ENCODE measurements at regions not wholly inside any gene's neighbourhood (a gene's known extent, or its start where the extent isn't known, plus 50 kb on each side); places are given as distances from the start of the nearest gene placed in this dataset.
"Not testable (repeated sequence)": the region's sequence is repeated elsewhere in the genome, so short reads cannot be mapped to it uniquely, and the experiment has no call there.

DNA sequence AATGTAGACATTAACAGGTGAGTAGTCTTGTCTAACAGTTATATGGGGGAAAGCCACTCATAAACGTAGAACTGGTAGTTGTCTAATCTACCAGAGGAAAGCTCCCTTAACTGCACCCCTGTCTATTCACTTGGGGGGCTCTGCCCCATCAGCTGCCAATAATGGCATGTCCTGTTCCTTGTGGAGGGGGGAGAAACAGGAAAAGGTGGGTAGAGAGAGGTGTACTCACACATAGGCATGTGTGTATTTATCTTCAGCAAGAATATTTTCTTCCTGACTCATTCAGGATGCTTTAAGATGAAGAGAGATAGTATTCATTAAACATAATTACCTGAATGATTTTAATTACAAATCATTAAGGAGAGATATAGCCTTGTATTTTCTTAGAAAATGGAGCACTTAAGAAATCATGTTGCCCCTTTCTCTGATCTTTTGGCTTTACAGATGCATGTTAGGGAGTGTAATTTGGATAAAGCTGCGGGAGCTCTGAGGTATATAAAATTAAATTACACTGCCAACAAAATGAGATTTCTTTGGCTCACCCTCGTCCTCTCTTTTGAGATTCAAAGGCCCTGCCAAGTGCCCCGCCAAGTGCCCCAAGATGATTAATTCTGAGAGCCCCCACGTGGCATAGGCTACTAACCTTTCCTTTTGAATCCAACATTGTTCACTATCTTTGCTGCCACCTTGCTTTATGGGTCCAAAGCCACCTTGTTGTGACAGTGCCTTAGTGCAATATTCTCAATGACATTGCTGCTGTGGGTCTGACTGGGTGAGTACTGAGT is 286.3 kb upstream of the LYPLAL1 start:
- no peak for DNase-seq

GRCh38 chr1:218890451-218890850 is 283.2 kb upstream of the LYPLAL1 start:
- no peak for DNase-seq

- DNase-seq = no peak
Measured at GRCh38 chr1:218891577-218891976, 282.1 kb upstream of the LYPLAL1 start.

DNA sequence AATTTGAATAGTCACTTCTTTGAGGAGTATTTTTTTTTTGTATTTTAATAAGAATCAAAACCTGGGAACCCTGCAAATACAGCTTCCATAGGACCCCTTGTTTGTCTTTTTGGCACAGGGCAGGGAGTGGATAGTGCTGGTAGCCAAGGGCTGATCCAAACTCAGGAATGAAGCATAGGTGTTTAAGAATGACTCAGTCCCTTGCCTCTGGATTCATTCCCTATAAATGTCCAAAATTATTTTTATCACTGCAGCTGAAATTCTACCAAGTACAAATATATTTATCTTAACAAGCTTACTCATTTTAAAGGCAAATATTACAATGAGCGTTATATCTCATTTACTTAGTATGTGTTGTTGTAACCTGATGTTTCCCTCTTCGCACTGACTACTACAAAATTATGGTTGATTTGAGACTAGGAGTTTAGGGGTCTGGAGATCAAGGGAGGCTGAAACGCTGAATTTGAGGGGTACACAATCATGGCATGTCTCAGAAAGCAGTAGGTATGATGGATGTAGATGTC is 278.6 kb upstream of the LYPLAL1 start:
- DNase-seq = no peak

DNA sequence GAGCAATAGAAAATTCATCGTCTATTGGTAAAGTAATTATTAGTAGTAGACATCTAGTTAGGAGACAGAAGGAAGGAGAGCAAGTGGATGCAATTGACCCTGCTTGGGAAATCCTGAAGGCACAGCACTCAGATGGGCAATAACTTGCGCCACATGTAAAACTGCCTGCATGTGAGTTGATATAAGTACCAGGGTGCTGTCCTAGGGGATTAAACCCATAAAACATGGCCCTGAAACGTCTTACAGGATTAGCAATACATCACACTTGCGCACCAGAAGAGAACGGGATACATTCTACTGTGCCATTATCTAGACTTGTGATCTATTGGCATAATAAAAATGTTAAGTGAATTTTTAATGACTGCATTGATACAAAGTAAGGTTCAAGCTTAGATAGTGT is 277.5 kb upstream of the LYPLAL1 start:
- no peak for DNase-seq

DNA sequence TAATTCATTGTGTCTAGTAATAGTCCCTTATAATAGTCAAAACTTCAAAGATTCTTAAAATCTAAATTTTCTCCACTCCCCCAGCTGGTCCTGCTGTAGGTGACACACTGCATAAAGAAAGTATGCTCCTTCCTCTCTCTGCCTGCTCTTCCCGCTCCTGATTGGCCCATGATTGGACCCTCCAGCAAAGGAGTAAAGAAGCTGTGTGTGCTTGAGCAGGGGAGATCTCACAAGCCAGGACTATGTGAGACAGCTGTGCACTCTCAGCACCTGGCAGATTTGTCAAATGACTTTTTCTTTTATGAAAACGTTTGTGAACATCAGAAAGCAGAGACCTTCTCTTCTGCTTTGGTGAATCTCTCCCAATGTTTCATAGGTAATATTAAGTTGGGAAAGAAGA is 274.8 kb upstream of the LYPLAL1 start:
- DNase-seq = no peak

- DNase-seq = no peak
Measured at GRCh38 chr1:218900615-218901014, 273.1 kb upstream of the LYPLAL1 start.

GRCh38 chr1:218904416-218904815 is 269.3 kb upstream of the LYPLAL1 start:
- no peak for DNase-seq

DNA sequence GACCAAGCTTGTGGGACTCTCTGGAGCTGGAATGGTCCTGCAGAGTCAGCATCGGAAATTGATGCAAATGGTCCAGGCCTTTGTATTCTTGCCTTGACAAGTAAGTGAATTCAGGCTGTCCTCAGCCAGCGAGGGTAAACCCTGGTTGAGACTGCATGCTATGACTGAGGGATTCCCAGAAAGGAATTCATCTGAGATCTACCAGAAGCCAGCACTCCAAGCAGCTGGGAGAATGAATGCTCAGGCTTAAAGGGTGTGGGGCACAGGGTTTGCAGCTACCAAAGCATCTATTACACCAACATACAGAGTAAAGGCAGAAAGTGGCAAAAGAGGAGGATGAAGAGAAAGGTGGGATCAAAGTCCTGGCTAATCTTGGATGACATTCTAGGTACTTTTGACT is 257.0 kb upstream of the LYPLAL1 start:
- DNase-seq = no peak

DNA sequence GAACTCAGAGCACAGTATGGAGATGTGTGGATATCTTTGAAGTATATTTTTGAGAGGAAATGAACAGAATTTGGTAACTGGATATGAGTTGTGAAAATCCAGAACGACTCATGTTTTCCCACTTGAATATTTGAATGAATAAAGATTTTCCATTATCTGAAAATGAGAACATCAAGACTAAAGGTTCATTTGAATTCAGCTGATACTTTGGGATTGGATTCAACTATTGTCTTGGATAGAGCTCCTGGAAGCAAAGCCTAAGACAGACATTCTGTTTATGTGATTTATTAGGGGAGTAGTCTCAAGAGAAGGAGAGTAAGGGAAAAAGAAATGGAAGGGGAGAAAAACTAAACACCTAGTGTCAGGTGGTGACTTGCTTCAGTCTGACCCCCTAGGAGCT is 256.0 kb upstream of the LYPLAL1 start:
- no peak for DNase-seq

- no peak for DNase-seq
Measured at GRCh38 chr1:218925777-218926176, 247.9 kb upstream of the LYPLAL1 start.

GRCh38 chr1:218926631-218927030 is 247.0 kb upstream of the LYPLAL1 start:
- DNase-seq = no peak

GRCh38 chr1:218930000-218930399 is 243.7 kb upstream of the LYPLAL1 start:
- no peak for DNase-seq

DNA sequence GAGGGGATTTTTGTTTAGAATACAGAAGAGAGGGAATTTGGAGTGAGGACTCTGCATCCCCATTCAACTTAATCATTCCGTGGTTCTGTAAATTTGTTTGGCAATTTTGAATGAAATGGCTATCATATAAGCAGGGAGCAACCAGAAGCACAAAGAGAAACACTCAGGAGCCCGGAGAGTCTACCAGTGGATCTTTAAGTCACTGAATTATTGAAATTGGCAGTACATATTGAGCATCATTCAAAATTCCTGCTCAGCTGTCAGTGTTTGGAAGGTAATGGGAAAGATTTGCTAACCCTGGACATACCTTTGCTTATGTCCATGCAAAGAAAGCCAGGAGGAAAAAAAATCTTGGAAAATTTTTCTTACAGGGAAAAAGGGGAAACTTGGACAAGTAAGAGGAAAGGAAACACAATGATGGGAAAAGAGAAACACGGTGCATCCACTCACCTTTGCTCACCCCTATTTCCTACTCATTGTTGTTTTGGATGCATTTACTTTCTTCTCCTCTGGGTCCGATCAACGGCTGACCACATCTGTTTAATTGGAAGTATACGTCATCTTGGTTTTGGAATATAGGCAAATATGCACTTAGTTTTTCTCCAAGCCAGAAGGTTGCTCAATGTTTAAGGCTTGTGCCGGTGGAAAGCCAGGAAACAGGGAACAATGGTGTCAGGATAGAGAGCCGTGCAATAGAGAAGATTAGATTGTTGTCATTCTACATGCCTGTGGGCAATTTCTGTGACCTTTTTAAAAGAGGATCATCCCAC is 243.0 kb upstream of the LYPLAL1 start:
- no peak for DNase-seq

DNA sequence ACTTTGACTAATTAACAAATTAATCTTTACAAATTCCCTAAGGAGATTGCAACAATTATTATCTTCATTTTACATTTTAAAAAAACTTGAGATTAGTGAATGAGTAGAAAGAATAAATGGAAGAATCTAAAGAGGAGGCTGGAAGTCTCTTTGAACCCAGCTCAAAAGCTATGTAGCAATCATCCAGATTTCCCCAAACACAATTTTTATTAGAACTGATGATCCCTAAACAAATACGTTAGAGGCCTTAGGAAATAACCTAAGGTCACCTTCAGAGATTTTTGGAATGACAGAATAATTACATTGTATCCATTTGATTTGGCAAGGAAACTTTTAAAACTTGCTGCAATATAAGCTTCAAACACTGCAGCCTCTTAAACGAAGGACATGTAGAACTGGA is 242.4 kb upstream of the LYPLAL1 start:
- DNase-seq = no peak

GRCh38 chr1:218933513-218933912 is 240.2 kb upstream of the LYPLAL1 start:
- no peak for DNase-seq

DNA sequence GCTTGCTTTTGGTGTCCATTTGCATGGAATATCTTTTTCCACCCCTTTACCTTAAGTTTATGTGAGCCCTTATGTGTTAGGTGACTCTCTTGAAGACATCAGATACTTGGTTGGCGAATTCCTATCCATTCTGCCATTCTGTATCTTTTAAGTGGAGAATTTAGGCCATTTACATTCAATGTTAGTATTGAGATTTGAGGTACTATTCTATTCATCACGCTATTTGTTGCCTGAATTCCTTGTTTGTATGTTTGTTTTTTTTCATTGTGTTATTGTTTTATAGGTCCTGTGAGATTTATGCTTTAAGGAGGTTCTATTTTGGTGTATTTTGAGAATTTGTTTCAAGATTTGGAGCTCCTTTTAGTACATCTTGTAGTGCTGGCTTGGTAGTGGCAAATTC is 238.3 kb upstream of the LYPLAL1 start:
- not testable (repeated sequence) for DNase-seq

DNA sequence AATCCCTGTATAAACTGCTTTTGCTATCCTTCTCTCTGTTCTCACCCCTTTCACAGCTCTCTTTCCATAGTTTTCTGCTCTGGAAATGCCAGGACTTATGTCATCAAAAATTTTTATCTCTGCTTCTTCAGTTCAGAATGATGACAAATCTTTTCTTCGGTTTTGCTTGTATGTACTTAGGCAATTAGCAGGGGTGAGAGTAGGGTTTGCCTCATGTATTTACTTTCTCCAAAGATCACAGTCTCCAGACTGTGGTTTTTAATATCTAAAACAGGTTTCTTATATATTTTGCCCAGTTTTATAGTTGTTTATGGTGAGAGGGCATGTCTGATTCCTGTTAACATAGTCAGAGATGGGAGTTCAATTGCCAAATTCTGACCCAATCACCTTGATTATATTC is 235.4 kb upstream of the LYPLAL1 start:
- no peak for DNase-seq

GRCh38 chr1:218939095-218939494 is 234.6 kb upstream of the LYPLAL1 start:
- no peak for DNase-seq

GRCh38 chr1:218942431-218942830 is 231.2 kb upstream of the LYPLAL1 start:
- DNase-seq = no peak

DNA sequence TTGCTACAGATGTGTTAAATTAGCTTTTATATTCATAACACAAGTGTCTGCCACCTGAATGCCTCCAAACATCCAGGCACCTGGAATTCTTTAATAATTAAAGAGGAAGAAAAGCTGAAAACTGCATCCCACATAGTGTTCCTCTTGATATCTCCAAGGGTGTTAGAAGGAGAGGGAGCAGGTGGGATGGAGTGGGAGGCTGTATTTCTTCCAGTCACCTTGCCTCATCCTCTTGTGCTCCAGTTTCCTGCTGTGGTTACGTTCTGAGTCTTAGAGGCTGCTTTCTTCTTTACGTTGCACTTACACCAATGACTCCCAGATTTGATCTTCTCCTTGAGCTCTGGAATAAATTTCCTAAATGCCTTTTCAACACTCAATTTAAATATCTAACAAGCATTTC is 230.3 kb upstream of the LYPLAL1 start:
- DNase-seq = no peak

DNA sequence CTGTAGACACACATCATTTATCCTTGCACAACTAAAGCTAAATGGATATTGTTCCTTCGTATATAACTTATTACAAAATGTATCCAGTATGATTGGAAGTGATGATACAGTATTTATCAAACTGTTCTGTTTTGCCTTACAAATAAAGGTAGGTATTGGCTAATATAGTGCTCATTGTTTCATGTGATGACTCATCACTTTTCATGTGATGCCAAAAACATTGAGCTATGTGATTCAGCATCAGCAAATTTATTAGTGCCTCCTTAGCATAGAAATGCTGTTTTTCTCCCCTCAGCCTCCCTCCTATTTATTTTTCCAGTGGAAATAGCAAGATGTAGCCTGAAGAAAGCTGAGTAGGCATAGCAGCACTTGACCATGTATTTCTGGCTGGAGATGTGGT is 228.6 kb upstream of the LYPLAL1 start:
- no peak for DNase-seq

GRCh38 chr1:218946147-218946546 is 227.5 kb upstream of the LYPLAL1 start:
- no peak for DNase-seq

DNA sequence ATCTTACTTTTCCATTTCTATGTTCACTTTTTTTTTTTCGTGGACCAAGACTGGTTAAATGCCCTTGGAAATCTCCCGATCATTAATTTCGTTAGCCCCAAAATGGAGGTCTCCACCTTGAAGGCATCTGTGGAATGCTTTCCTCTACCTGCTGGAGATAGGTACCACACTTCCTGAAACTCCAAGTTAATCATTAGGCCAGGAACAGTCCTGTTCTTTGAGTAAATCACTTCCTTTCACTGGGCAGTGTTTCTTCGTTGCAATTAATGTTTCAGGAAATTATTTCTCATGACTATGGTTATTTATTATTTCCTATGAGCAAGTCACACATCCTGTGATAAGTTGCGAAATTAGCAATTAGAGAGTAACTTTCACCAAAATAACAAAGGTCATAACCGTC is 225.2 kb upstream of the LYPLAL1 start:
- no peak for DNase-seq
